Thyroid gland (tissue), 4 donors: ENCODE measurements at regions not wholly inside any gene's neighbourhood (a gene's known extent, or its start where the extent isn't known, plus 50 kb on each side); places are given as distances from the start of the nearest gene placed in this dataset.
A peak's percentile ranks its signal among the peaks of the same experiment; 100 is the strongest.

ENCODE experiments used
- DNase-seq, 2 donors: peaks; one replicate each; pipeline ENCODE4 v3.0.0-alpha.2; 2019
- H3K27ac ChIP-seq, 3 donors: fragments of 200-600 bp; sonication (generic); 1 replicate in 2 of 3; 2 replicates in 1 of 3; pipeline ENCODE4 v1.5.1; 2016 to 2019; ENCODE audit warnings: mild to moderate bottlenecking in 1 of 3, moderate library complexity in 1 of 3
- H3K27me3 ChIP-seq: fragments of 200-600 bp; sonication (generic); one replicate; pipeline ENCODE4 v1.5.1; 2019
- H3K36me3 ChIP-seq, 2 donors: fragments of 200-600 bp; sonication (generic); one replicate each; pipeline ENCODE4 v1.5.1; 2016 to 2019
- H3K4me1 ChIP-seq, 2 donors: fragments of 200-600 bp; sonication (generic); one replicate each; pipeline ENCODE4 v1.5.1; 2017 to 2019
- H3K4me3 ChIP-seq, 3 donors: fragments of 200-600 bp; sonication (generic); replicated peaks in 1 of 3; 1 replicate in 2 of 3; 2 replicates in 1 of 3; pipeline ENCODE4 v1.5.1; 2016; ENCODE audit warnings: mild to moderate bottlenecking in 1 of 3
- H3K9me3 ChIP-seq: fragments of 200-600 bp; sonication (generic); one replicate; pipeline ENCODE4 v1.5.1; 2017
- CTCF ChIP-seq, 6 experiments: fragments of 200-600 bp in 3 of 6; fragments of 450-650 bp in 3 of 6; sonication (generic) in 3 of 6; IDR thresholded peaks; one replicate each; pipeline ENCODE4 v1.5.1; 2016 to 2019; ENCODE audit warnings: antibody characterized with exemption in 6 of 6, mild to moderate bottlenecking in 2 of 6, inconsistent platforms in 1 of 6, moderate library complexity in 1 of 6
- POLR2A ChIP-seq, 2 donors: fragments of 450-650 bp; IDR thresholded peaks; one replicate each; pipeline ENCODE4 v1.6.1; 2017; ENCODE audit warnings: antibody characterized with exemption in 2 of 2, mild to moderate bottlenecking in 2 of 2, moderate library complexity in 1 of 2
- WGBS, 2 donors: methylation state at CpG; one replicate each; pipeline ENCODE4 v1.1.5; 2017; 5-methylcytosine and 5-hydroxymethylcytosine counted together
- intact Hi-C: fragments of 100-400 bp; cut with DNase I; formaldehyde crosslinking; loops from one replicate; pipeline ENCODE4 v1.15.1; 2023

DNA sequence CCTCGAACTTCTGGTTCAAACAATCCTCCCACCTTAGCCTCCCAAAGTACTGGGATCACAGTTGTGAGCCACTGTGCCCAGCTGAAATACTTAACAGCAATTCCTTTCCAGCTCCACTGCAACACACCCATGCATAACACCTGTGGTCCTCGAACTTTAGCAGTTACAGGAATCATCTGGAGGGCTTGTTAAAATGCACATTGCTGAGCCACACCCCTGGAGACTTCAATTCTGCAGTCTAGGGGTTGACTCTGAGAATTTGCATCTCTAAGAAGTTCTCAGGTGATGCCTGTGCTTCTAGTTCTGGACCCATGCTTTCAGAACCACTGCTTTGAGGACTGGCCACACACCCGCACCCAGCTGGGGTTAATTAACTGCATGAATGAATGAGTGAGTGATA, 53.1 kb upstream of the UBL3 start:
- Histone ChIP-seq H3K9me3 (no peaks in the 10 kb centered on the region), H3K4me1 (peaks cover 5 to 12% of the 10 kb centered on the region in 2 donors), H3K27ac (no peak overlapping the region), H3K36me3 (no peaks in the 10 kb centered on the region), H3K27me3 (no peaks in the 10 kb centered on the region), H3K4me3 (no peak overlapping the region)
- no peak for DNase-seq
- intact Hi-C loops, result no loop called here
- TF ChIP-seq POLR2A (IDR thresholded peaks at IDR 0.05), result no peak
- no peak for TF ChIP-seq CTCF (IDR thresholded peaks at IDR 0.05)
- WGBS, 2 donors, result 77 to 80% methylated on average over 3 of the region's 3 CpGs

DNA sequence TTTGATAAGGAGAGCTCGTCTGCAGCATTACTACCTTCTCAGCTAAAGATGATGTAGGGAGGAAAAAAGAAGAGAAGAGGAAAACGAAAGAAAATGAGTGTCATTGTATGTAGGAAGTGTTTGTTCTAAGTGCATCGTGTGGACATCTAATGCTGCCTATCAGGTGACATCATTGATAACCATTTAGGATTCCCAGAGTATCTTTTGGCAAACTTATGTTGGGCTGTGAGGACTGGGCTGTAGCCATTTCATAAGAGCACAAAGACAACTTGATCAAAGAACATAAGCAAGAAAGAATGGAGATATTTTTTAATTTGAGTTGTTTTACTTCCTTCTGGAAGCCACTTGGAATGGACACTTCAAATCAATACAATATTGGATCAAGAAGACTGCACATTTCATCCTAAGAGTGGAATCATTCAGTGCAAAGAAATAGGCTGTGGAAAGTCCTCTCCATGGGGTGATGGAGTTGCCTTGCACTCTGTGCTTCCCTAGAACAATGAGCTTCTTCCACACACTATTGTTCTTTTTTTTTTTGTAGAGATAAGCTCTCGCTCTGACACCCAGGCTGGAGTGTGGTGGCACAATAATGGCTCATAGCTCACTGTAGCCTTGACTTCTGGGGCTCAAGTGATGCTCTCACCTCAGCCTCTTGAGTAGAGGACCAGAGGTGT, 52.4 kb upstream of the UBL3 start:
- no peaks in the 10 kb centered on the region for H3K27me3 ChIP-seq
- TF ChIP-seq CTCF (IDR thresholded peaks at IDR 0.05) (no peak), POLR2A (IDR thresholded peaks at IDR 0.05) (no peak)
- H3K4me3 ChIP-seq, result no peak overlapping the region
- H3K27ac ChIP-seq, result no peak overlapping the region
- no peak for DNase-seq
- intact Hi-C loops, result no loop called here
- WGBS, 2 donors, result 59 to 64% methylated on average over 4 of the region's 4 CpGs
- H3K9me3 ChIP-seq, result no peaks in the 10 kb centered on the region
- H3K4me1 ChIP-seq, result peaks cover 5 to 12% of the 10 kb centered on the region in 2 donors
- H3K36me3 ChIP-seq, result no peaks in the 10 kb centered on the region

DNA sequence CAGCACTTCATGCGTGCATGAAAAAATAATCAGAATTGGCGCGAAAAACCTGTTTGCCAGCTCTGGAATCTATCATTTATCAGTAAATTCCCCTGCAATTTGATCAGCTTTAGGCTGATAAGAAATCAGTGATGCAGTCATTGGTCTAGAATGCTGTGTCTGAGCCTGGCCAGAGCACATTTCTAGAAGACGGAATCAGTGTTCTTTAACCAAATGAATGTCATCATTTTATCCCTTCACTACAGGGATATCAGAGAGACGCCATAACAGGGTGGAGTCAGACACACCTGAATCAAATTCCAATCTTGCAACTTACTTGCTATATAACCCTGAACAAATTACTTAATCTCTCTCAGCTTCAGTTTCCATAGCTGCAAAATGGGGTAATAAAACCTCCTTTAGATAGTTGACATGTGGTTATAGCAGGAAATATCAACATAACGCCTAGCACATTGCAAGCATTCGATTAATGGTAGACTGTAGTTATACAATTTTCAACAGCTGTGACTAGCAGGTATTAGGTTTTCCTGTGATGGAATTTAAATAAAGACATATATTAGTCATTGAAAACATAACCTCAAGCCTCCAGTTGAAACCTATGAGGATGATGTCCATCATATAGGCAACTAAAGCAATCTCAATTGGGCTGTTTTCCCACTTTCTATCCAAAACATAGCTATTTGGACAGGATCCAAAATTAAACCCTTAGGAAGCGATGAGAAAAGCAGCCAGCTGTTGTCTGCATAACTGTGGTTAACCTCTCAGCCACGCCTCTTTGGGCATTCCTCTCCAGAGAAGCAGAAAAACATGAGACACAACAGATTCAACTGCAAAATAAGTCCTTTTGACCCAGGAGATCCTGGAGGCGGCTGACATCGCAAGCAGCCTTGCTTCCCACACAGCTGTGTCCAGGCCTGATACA, 51.6 kb upstream of the UBL3 start:
- H3K36me3 ChIP-seq, result no peaks in the 10 kb centered on the region
- peaks cover 5 to 12% of the 10 kb centered on the region in 2 donors for H3K4me1 ChIP-seq
- H3K4me3 ChIP-seq, result no peak overlapping the region
- DNase-seq, result peak; percentile 32 to 39
- H3K27me3 ChIP-seq, result no peaks in the 10 kb centered on the region
- no peak overlapping the region for H3K27ac ChIP-seq
- WGBS, 2 donors, result 56 to 60% methylated on average over 11 of the region's 11 CpGs
- intact Hi-C loops, result no loop called here
- no peak for TF ChIP-seq CTCF (IDR thresholded peaks at IDR 0.05)
- TF ChIP-seq POLR2A (IDR thresholded peaks at IDR 0.05), result no peak
- no peaks in the 10 kb centered on the region for H3K9me3 ChIP-seq
